Stomach (tissue), 4 donors: ENCODE measurements at regions not wholly inside any gene's neighbourhood (a gene's known extent, or its start where the extent isn't known, plus 50 kb on each side); places are given as distances from the start of the nearest gene placed in this dataset.

Experiments
- CTCF ChIP-seq, 7 experiments: fragments of 450-650 bp in 4 of 7; fragments of 200-600 bp in 3 of 7; sonication (generic) in 3 of 7; IDR thresholded peaks; one replicate each; pipeline ENCODE4 v1.5.1; 2016 to 2019; ENCODE audit warnings: antibody characterized with exemption in 7 of 7, control low read depth in 2 of 7, mild to moderate bottlenecking in 1 of 7
- POLR2A ChIP-seq, 4 donors: fragments of 450-650 bp; IDR thresholded peaks; one replicate each; pipeline ENCODE4 v1.6.1; 2016; ENCODE audit warnings: antibody characterized with exemption in 4 of 4, control low read depth in 2 of 4, mild to moderate bottlenecking in 1 of 4, moderate library complexity in 1 of 4

- no peak for TF ChIP-seq POLR2A (IDR thresholded peaks at IDR 0.05)
- no peak for TF ChIP-seq CTCF (IDR thresholded peaks at IDR 0.05)
Observed at GRCh38 chr12:41946106-41946505, 198.6 kb downstream of the GXYLT1 start.
